ENCODE measurements at regions not wholly inside any gene's neighbourhood (a gene's known extent, or its start where the extent isn't known, plus 50 kb on each side); places are given as distances from the start of the nearest gene placed in this dataset.
A peak's percentile ranks its signal among the peaks of the same experiment; 100 is the strongest.
"Not testable (repeated sequence)": the region's sequence is repeated elsewhere in the genome, so short reads cannot be mapped to it uniquely, and the experiment has no call there.

DNA sequence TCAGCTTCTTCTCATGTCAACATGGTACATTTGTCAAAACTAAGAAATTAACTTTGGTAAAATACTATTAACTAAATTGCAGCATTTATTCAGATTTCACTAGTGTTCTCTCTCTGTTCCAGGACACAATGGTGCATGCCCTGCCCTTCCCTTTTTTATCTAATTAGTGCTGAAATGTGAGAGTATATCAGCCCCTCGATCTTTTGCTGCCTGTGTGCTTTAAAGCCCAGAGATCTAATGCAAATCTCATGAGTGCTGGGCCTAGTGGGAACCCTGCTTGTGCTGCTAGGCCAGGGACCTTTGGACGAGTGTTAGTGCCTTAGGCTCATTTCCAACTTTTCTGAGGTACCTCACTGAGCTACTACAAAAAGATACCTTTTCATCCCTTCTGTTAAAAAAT lies 221.1 kb upstream of the EDNRB start:
- DNase-seq (ENCODE audit: low read depth in 2 of 2), result no peak

DNA sequence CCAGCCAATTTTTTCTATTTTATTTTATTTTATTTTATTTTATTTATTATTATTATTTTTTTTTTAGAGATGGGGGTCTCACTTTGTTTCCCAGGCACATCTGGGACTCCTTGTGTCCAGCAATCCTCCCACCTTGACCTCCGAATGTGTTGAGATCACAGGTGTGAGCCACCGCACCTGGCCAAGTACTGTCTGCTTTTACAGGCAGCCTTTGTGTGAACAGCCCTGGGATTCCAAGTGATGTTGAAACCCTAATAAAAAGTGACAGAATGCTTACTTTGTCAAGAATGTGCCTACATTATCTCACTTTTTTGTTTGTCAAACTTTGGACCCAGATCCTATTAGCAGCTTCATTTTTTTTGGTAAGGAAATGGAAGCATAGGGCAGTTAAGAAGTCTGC lies 220.1 kb upstream of the EDNRB start:
- no peak for DNase-seq (ENCODE audit: low read depth in 2 of 2)

DNA sequence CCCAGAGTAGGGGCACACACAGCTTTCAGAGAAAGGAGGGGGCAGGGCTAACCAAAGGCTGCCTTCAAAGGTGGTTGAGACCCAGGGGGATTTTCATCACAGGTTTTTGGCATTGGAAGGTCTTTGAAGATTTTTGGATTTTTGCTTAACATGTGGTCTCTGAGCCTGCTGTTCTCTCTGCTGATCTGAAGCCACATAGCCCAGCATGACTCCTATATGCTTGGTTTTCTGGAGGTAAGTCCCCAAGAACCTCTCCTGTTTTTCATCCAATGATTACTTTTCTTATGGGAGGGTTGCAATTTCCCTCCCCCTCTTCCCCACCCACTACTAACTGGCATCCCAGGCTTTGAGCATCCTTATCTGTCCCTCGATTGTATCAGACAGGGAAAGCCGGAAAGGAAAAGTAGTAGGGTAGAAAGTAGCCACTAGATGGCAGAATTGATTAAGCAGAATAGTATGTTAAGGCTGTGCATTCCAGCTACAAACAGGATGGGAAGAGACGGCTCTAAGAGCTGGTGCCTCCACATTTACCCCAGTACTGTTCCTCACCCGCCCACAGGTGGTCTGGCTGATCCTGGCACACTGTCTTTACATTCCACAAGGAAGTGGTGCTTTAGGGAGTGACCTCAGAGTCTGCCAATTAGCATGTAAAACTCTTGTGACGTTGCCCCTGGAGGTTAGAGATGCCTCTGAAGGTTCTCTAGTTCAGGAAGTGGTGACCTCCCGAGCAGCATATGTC lies 218.9 kb upstream of the EDNRB start:
- no peak for DNase-seq (ENCODE audit: low read depth in 2 of 2)

DNA sequence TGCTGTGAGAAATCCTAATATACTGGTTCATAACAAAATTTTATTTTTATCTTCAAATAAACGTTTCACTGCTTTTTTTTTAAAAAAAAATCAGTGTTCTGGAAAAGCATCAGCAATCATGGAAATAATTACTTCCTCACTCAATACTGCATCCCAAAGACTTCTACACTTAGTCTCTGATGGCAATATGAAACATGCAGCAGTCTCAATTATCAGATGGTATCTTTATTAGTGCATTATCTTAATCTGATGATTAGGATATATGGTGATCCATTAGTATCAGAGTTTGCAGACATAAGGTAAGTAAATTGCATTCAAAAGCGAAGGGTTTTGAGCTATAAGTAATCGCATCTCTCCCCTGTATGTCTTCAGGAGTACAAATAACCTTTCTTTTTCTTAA lies 218.3 kb upstream of the EDNRB start:
- no peak for DNase-seq (ENCODE audit: low read depth in 2 of 2)

DNA sequence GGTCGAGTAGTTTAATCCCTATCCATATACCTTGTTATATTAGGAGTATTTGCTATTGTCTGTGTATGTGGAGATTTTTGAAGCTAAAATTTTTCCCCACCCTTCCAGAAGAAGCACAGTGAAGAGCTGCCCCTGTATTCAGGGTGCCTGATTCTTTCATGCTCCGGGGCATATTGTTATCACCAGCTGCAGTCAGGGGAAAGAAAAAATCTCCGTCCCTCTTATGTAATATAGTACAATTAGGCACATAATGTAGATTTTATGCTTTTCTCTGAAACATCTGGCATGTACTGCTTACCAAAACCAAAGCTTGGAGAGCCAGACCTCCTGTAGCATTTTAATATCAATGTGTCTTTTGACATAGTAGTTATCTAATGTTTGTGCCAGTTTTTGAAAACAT lies 214.9 kb upstream of the EDNRB start:
- no peak for DNase-seq (ENCODE audit: low read depth in 2 of 2)

DNA sequence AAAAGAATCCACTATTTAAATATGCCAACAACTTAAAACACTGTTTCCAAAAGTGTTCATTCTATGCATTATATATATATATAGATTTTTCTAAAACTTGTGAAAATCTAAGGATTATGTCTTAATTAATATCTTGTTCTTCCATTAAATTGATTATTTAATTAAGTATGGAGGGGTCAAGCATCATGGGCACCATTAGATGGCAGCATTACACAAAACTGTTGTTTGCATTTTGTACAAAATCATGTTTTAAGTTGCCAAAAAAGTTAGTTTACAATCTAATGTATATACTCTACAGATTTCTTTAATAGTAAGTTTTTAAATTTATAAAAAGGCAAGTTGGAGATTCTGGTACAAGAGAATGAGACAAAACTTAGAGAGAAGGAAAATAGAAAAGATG lies 213.2 kb upstream of the EDNRB start:
- DNase-seq (ENCODE audit: low read depth in 2 of 2), result no peak

DNA sequence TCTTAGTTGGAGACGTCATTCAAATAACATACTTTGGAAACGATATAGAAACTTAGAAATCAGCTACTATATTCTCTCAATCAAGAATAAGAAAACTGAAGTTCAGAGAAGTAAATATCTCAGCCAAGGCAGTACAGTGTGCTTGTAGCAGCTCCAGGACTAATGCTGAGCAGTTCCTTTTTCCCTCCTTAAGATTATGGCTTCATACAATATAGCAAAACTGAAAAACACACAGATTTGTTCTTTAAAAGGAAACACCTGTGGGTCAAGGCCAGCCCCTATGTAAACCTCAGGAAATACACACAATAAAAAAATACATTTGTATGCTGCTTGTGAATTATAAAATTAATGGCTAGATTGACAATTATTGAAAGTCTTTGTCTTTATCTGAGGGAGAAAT lies 212.7 kb upstream of the EDNRB start:
- no peak for DNase-seq (ENCODE audit: low read depth in 2 of 2)

DNA sequence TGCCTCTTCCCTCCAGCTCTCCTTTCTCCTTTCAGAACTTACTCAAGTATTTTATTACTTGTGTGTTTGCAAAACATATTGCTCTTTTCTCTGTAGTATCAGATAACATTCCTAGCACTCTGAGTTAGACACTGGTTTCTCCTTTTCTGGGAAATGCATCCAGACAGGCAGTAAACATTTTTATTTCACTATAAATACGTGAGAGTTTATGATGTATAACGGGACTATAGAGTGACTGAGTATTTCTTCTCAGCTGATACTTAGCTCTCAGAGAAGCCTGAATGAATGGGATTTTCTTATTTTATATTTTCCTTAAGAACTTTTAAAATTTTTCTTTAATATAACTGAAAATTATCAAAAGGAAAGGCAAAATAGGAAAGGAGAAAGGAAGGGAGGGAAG lies 211.2 kb upstream of the EDNRB start:
- no peak for DNase-seq (ENCODE audit: low read depth in 2 of 2)

DNA sequence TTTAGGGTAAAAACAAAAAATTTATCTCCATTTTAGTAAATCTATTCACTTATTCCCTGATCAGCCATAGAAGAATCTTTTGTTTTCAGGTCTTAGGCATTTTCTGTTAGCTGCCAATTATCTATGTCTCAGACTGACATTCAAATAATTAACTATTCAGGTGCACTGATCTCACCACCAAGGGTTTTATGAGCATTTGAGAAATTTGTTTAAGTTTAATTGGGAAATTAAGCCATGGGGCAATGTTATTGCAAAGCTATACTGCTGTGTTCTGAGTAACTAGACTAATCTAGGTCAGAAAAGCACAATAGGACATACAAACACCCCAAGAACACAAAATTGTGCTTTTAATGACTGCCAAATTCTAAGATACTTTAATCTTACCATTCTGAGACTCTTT lies 210.7 kb upstream of the EDNRB start:
- no peak for DNase-seq (ENCODE audit: low read depth in 2 of 2)

DNA sequence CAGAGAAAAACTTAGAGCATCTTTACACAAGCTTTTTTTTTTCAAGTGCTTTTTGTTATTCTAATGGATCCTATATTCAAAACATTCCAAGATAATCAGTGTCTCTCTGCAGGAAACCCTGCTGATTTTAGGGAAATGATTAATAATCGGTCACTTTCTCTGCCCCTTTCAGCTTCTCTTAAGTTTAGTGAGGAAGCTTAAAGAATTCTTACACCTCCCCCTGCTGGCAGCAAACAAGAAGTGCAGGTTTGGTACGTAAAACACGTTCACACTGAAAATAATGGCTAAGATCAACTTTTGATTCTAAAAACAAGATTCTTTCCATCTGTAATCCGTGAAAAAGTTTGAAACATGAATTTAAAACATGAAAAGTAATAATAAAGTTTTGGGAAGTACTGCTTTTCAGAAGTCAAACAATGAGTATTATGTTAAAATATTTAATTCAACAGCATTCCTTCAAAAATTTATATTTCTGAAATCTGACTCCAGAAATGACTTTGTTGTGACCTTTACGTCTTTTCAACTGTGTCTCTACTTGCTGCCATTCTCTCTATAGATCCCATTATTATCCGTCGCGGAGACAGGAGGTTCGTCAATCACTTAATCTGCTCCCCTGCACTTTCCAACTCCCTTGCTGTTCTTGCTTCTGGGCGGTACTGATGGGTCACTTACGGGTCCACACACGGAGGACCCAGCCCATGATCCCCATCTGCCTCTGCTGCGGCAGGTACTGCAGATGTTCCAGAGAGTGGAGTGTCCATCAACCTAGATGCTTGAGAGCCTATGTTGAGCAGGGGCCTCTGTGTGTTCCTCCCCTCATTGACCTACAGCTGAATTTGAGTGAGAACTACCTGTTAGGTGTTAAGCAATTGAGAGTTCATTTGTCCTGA lies 203.1 kb upstream of the EDNRB start:
- peak; percentile 1 to 7 for DNase-seq (ENCODE audit: low read depth in 2 of 2)

DNA sequence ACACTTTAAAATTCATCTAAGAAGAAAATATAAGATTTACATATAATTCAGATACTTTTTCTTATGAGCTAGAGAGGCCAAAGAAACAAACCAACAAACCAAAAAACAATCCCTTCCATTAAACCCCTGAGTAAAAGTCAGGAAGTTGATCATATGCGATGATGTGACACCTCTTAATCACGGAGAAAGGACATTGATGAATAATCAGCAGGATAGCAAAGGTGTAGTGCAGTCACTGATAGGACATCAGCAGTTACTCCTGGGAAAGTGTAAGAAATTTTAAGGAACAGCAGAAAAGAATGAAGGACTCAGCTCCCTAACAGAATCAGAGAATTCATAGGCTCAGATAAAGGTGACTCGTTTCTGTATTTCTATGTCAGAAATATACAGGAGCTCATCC lies 202.4 kb upstream of the EDNRB start:
- DNase-seq (ENCODE audit: low read depth in 2 of 2), result no peak

DNA sequence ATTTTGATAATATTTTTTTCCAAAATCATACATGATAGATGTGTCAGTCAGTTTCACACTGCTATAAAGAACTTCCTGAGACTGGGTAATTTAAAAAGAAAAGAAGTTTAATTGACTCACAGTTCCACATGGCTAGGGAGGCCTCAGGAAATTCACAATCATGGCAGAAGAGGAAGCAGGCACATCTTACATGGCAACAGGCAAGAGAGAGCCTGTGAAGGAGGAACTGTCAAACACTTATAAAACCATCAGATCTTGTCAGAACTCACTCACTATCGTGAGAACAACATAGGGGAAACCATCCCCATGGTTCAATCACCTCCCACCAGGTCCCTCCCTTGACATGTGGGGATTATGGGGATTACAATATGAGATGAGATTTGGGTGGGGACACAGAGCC lies 201.5 kb upstream of the EDNRB start:
- DNase-seq (ENCODE audit: low read depth in 2 of 2), result not testable (repeated sequence)

DNA sequence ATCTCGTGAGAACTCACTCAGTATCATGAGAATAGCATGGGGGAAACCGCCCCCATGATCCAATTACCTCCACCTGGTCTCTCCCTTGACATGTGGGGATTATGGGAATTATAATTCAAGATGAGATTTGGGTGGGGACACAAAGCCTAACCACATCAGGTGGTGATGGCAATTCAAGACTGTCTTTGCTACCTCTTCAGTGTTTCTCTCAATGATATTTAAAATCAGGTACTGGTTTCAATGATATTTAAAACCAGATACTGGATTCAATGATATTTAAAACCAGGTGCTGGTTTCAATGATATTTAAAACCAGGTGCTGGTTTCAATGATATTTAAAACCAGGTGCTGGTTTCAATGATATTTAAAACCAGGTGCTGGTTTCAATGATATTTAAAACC lies 198.4 kb upstream of the EDNRB start:
- not testable (repeated sequence) for DNase-seq (ENCODE audit: low read depth in 2 of 2)

DNA sequence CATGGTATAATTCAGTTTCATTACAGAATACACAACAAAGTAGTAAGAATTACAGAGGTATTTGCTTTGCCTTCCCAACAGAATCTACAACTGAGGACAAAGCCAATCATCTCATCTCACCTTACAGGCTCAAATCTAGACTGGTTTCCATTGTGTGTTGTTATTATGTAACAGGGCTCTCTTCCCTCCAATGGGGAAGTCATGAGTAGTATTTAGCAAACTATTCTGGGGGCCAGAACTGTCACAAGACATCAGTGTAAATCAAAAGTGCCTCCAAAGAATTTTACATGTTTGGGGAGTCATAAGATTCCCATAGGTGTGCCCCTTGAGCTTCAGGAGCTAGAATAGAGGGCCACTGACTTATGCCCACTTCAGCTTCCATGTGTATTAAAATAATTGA lies 187.0 kb upstream of the EDNRB start:
- DNase-seq (ENCODE audit: low read depth in 2 of 2), result no peak

DNA sequence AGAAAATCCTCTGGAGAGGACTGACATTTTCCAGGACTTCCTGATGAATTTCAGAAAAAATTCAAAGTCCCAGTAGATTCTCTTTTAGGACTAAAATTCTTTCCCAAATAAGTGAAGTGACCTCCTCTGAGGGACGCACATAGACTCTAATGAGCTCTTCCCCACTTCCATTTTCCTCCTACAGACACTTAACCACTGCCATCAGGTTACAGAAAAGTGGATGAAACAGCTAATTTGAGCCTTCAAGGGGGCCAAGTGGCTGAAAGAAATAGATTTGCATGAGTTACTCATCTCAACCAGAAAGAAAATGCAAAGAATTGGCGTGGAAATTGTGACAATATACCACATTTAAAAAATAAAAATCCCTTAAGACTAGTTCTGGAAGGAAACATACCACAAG lies 185.3 kb upstream of the EDNRB start:
- DNase-seq (ENCODE audit: low read depth in 2 of 2), result no peak

DNA sequence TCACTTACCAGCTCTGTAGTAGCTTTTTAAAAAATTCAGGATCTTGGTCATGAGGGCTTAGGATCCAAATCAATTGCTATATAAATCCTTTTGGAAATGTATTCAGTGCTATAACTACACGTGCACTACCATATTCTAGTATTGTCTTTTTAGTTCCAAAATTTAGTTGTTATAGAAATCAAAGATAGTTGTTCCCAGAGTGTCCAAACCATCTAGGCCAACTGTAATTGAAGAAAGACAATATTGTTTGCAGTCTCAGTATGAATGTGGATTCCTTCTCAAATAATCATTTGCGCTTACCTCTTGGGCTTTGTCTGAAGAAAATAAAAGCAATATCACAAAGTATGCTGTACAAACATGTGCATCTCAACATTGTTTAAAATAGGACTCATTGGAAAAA lies 184.1 kb upstream of the EDNRB start:
- DNase-seq (ENCODE audit: low read depth in 2 of 2), result no peak

DNA sequence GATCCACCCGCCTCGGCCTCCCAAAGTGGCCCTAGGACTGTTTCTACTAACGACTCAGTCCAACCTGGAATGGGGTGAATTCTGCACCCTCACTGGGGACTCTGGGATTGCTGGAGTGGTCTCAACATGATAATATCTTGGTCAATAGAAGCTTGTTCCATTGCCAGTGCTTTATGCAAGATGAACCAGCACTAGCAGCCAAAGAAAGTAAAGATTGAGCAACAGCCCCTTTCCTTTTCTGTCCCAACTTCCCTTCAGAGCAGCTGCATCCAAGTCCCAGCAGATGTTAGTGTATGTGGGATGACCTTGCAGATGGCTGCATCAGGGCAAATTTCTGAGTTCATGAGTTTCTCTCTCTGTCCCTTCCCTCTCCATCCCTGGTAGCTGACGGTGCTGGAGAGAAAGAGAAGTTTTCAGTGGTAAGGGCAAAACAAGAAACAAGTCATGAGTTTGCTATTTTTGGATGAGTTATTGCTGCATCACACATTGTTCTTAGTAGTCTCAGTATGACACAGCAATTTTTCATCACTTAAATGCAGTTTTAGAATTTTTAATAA lies 183.6 kb upstream of the EDNRB start:
- DNase-seq (ENCODE audit: low read depth in 2 of 2), result no peak

DNA sequence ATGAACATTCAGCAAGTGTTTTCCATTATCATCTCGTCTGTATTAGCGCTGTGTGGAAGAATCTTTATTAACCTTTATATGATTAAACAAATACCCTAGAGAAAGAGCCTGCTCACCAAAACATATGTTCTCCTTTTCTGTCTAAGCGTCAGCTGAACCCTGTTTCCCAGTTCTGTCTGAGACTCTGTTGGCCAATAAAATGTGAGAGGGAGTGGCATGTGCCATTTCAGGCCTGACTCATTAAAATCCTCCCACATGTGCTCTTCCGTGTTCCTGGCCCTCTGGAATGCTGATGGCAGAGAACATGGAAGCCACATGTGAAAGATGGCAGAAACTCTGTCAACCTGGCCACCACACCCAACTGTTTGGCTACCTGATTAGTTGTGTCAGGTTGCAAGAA lies 181.9 kb upstream of the EDNRB start:
- no peak for DNase-seq (ENCODE audit: low read depth in 2 of 2)

DNA sequence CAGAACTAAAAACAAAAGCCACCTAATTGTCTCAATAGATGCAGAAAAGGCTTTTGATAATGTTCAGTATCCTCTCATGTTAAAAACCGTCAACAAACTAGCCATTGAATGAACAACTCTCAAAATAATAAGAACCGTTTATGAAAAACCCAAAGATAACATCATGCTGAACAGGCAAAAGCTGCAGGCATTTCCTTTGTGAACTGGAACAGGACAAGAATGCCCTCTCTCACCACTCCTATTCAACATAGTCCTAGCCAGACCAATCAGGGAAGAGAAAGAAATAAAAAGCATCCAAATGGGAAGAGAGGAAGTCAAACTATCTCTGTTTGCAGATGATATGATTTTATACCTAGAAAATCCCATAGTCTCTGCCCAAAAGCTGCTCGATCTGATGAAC lies 179.6 kb upstream of the EDNRB start:
- no peak for DNase-seq (ENCODE audit: low read depth in 2 of 2)

DNA sequence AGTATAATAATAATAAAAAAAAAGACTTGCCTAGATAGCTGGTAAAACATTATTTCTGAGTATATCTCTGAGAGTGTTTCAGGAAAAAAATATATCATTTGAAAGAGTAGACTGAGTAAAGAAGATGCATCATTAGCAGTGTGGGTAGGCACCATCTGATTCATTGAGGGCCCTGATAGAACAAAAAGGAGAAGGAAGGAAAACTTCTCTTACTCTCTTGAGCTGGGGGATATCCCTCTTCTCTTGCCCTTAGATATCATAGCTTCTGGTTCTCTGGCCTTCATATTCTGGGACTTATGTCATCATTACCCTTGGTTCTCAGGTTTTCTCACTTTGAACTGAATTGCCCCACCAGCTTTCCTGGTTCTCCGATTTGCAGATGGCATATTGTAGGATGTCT lies 177.6 kb upstream of the EDNRB start:
- no peak for DNase-seq (ENCODE audit: low read depth in 2 of 2)

DNA sequence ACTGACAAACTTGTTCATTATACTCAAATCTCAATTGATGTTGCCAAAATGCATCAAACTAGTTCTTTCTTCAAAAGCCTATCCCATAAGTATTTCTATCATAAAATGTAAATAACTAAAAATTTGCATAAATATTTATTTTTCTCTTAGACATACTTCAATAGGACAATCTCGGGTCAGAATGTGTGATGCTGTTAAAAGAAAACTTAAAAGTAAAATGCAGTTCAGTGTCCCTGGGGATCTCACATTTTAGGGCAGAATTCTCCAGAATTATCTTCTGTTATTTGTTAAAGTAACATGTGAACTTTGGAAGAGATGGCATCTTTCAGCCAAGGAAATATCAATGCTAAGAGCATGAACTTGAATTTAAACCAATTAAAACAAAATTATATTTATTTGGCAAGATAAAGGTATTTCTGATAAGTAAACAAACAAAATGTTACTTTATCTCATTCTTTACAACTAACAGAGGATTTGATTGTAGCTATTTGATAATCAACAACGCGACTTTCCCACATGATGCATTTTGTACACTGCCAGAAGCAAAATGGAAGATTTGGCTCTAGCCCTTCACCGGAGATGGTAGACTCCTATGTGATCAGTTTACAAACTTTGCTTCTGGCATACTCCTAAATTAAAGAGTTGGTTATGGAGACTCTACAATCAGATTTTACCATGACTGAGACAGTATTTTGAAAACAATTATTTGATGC lies 169.5 kb upstream of the EDNRB start:
- DNase-seq (ENCODE audit: low read depth in 2 of 2), result no peak

DNA sequence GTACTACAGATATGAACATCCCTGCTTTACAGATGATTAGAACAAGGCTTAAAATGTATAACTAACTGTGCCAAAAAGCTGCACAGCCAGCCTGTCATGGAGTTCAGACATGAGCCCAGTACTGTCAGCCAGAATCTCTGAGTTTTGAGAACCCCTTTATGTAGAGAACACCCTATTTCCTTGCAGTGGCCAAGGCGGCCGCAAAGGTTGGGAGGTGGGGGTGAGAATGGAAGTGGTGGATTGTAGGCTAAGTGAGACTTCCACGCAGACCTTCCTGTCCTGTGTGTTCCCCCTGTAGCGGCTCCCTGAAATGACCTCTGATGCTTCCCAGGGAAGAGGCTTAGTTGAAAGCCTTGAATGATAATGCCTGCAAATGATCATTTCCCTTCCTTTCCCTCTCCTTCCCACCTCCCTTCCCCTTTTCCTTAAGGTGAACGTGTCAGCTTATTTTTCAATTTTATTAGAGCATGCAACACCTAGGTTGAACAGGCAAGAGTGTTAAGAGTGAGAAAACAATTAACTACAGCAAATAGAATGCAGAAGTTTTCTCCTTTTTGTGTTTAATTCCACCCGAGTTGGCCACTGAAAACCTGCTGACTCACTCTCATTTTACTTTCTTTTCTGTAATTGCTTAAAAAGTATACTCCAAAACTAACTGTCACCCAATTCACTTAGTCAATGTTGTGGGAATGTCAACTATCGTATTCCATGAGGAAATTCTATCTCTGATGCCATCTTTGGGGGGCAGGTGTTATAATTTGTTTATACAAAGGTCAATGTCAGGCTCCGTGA lies 167.0 kb upstream of the EDNRB start:
- no peak for DNase-seq (ENCODE audit: low read depth in 2 of 2)
